ENCODE measurements at regions not wholly inside any gene's neighbourhood (a gene's known extent, or its start where the extent isn't known, plus 50 kb on each side); places are given as distances from the start of the nearest gene placed in this dataset.

DNA sequence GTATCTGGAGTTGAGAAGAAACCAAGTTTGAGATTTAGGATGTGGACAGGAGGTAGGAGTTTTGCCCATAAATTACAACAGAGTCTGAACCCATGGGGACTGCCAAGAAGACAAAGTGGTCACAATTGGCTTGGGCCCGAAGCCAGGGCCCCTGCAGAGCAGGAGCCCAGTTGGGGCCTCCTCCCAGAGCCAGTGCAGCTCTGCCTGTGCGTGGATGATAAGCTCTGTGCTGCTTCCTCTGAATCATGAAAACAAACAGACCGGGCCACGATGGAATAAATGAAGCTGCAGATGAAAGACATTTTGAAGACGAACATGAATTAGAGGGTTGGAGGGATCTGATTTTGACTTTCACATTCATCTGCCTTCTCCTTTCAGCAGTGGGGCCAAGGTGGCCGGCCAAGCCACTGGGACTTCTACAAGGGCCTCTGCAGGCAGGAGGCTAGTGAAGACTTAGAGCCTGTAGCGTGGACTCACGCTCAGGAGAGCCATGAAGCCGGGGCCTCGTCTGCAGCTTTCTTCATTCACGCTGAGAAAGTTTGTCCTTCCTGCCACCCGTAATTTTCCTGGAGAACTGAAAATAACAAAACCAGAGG lies 156.8 kb upstream of the LYZL1 start:
- TF ChIP-seq, protein P1, sequence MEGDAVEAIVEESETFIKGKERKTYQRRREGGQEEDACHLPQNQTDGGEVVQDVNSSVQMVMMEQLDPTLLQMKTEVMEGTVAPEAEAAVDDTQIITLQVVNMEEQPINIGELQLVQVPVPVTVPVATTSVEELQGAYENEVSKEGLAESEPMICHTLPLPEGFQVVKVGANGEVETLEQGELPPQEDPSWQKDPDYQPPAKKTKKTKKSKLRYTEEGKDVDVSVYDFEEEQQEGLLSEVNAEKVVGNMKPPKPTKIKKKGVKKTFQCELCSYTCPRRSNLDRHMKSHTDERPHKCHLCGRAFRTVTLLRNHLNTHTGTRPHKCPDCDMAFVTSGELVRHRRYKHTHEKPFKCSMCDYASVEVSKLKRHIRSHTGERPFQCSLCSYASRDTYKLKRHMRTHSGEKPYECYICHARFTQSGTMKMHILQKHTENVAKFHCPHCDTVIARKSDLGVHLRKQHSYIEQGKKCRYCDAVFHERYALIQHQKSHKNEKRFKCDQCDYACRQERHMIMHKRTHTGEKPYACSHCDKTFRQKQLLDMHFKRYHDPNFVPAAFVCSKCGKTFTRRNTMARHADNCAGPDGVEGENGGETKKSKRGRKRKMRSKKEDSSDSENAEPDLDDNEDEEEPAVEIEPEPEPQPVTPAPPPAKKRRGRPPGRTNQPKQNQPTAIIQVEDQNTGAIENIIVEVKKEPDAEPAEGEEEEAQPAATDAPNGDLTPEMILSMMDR (IDR thresholded peaks at IDR 0.05; ENCODE audit: low read depth, low read length, poor library complexity, severe bottlenecking) = no peak
- no peak for TF ChIP-seq EZH2phosphoT487 (IDR thresholded peaks at IDR 0.05; ENCODE audit: borderline replicate concordance, low read length)

Data from DOHH2 (cell line).